GM23248 (cell line): ENCODE measurements at regions not wholly inside any gene's neighbourhood (a gene's known extent, or its start where the extent isn't known, plus 50 kb on each side); places are given as distances from the start of the nearest gene placed in this dataset.

ENCODE experiments used
- DNase-seq: peaks from one replicate; pipeline ENCODE4 v3.0.0-alpha.2; 2015
- H2AFZ ChIP-seq: fragments of 200-600 bp; sonication (generic); 2 replicates; pipeline ENCODE4 v1.6.1; 2016; ENCODE audit warnings: antibody characterized with exemption
- H3F3A ChIP-seq: fragments of 200-600 bp; sonication (generic); 2 replicates; pipeline ENCODE4 v1.6.1; 2016; ENCODE audit warnings: mild to moderate bottlenecking, antibody characterized with exemption, mixed run types; ENCODE audit not compliant: insufficient read depth
- H3K27ac ChIP-seq: fragments of 200-600 bp; sonication (generic); 2 replicates; pipeline ENCODE4 v1.5.1; 2016; ENCODE audit warnings: mild to moderate bottlenecking
- H3K27me3 ChIP-seq: fragments of 200-600 bp; sonication (generic); replicated peaks from 2 replicates; pipeline ENCODE4 v1.6.1; 2016; ENCODE audit warnings: mild to moderate bottlenecking; ENCODE audit not compliant: insufficient read depth
- H3K36me3 ChIP-seq: fragments of 200-600 bp; sonication (generic); 2 replicates; pipeline ENCODE4 v1.6.1; 2016; ENCODE audit warnings: low read depth, mild to moderate bottlenecking
- H3K4me1 ChIP-seq: fragments of 200-600 bp; sonication (generic); 2 replicates; pipeline ENCODE4 v1.6.1; 2016; ENCODE audit warnings: mild to moderate bottlenecking; ENCODE audit not compliant: insufficient read depth
- H3K4me2 ChIP-seq: fragments of 200-600 bp; sonication (generic); one replicate; pipeline ENCODE4 v1.6.1; 2016; ENCODE audit warnings: mild to moderate bottlenecking; ENCODE audit not compliant: unreplicated experiment
- H3K4me3 ChIP-seq: fragments of 200-600 bp; sonication (generic); 2 replicates; pipeline ENCODE4 v1.5.1; 2016; ENCODE audit warnings: mild to moderate bottlenecking
- H3K79me2 ChIP-seq: fragments of 200-600 bp; sonication (generic); 2 replicates; pipeline ENCODE4 v1.6.1; 2016; ENCODE audit warnings: mild to moderate bottlenecking; ENCODE audit not compliant: insufficient read depth
- H3K9ac ChIP-seq: fragments of 200-600 bp; sonication (generic); 2 replicates; pipeline ENCODE4 v1.6.1; 2016; ENCODE audit warnings: mild to moderate bottlenecking
- H3K9me2 ChIP-seq: fragments of 200-600 bp; sonication (generic); 2 replicates; pipeline ENCODE4 v1.6.1; 2016; ENCODE audit warnings: mixed run types, mild to moderate bottlenecking, moderate library complexity; ENCODE audit not compliant: insufficient read depth
- H3K9me3 ChIP-seq: fragments of 200-600 bp; sonication (generic); one replicate; pipeline ENCODE4 v1.6.1; 2017; ENCODE audit warnings: low read depth
- H4K20me1 ChIP-seq: fragments of 200-600 bp; sonication (generic); 2 replicates; pipeline ENCODE4 v1.6.0; 2016; ENCODE audit not compliant: insufficient read depth
- EZH2 ChIP-seq: fragments of 200-600 bp; sonication (generic); IDR thresholded peaks from 2 replicates; pipeline ENCODE4 v1.6.1; 2018; ENCODE audit warnings: antibody characterized with exemption, mild to moderate bottlenecking; ENCODE audit not compliant: insufficient read depth, poor library complexity, severe bottlenecking
- EZH2phosphoT487 ChIP-seq: fragments of 200-600 bp; sonication (generic); IDR thresholded peaks from 2 replicates; pipeline ENCODE4 v1.6.1; 2018; ENCODE audit warnings: antibody characterized with exemption, moderate library complexity, mild to moderate bottlenecking, low read depth; ENCODE audit not compliant: insufficient read depth
- WGBS, 2 experiments: methylation state at CpG; one replicate each; pipeline ENCODE4 v1.1.6; 2015 to 2017; ENCODE audit warnings: low lambda C conversion rate in 2 of 2, low coverage in 1 of 2; ENCODE audit errors: missing lambda C conversion rate in 2 of 2; 5-methylcytosine and 5-hydroxymethylcytosine counted together
- in situ Hi-C: fragments of 300-500 bp; cut with MboI; formaldehyde crosslinking; loops from 2 replicates; pipeline ENCODE4 v1.15.0; 2020

GRCh38 chr18:24877546-24877945, 417.1 kb downstream of the HRH4 start:
- Histone ChIP-seq H2AFZ (no peak overlapping the region), H3K4me3 (no peak overlapping the region), H3K27me3 (0 out of 2 replicates have a peak, but pooled peaks cover 11% of the 10 kb centered on the region), H4K20me1 (no peaks in the 10 kb centered on the region), H3K9me3 (no peaks in the 10 kb centered on the region), H3F3A (peaks cover 8% of the 10 kb centered on the region), H3K36me3 (no peaks in the 10 kb centered on the region), H3K27ac (no peak overlapping the region), H3K4me2 (no peak overlapping the region), H3K79me2 (no peaks in the 10 kb centered on the region), H3K9ac (no peak overlapping the region), H3K4me1 (peaks cover 17% of the 10 kb centered on the region), H3K9me2 (no peaks in the 10 kb centered on the region)
- in situ Hi-C loops, result loop anchor here (10.0 to 25.0 kb wide), 2 partner anchors 477 to 1010 kb away; partner anchors contain the start of gene ZNF521
- no peak for DNase-seq
- TF ChIP-seq EZH2phosphoT487 (no peak), EZH2 (no peak)
- 80 to 83% methylated on average over 6 of the region's 6 CpGs for WGBS, 2 experiments

- TF ChIP-seq EZH2 (no peak), EZH2phosphoT487 (no peak)
- 6 to 7% methylated on average over 4 of the region's 4 CpGs for WGBS, 2 experiments
- H3K27ac ChIP-seq, result no peak overlapping the region
- H4K20me1 ChIP-seq, result no peaks in the 10 kb centered on the region
- H3K4me3 ChIP-seq, result no peak overlapping the region
- in situ Hi-C loops, result loop anchor here (10.0 to 25.0 kb wide), 2 partner anchors 477 to 1009 kb away; partner anchors contain the start of gene ZNF521
- no peaks in the 10 kb centered on the region for H3K79me2 ChIP-seq
- peaks cover 17% of the 10 kb centered on the region for H3K4me1 ChIP-seq
- no peaks in the 10 kb centered on the region for H3K9me3 ChIP-seq
- peaks cover 8% of the 10 kb centered on the region for H3F3A ChIP-seq
- H2AFZ ChIP-seq, result no peak overlapping the region
- no peak overlapping the region for H3K9ac ChIP-seq
- peak; percentile 69 for DNase-seq
- no peaks in the 10 kb centered on the region for H3K36me3 ChIP-seq
- H3K4me2 ChIP-seq, result no peak overlapping the region
- H3K9me2 ChIP-seq, result no peaks in the 10 kb centered on the region
- H3K27me3 ChIP-seq, result 0 out of 2 replicates have a peak, but pooled peaks cover 11% of the 10 kb centered on the region
Measured at GRCh38 chr18:24878289-24878688, 417.9 kb downstream of the HRH4 start.

GRCh38 chr18:24885276-24885675, 424.8 kb downstream of the HRH4 start:
- no peaks in the 10 kb centered on the region for H3K79me2 ChIP-seq
- WGBS, 2 experiments, result 62 to 66% methylated on average over 2 of the region's 2 CpGs
- DNase-seq, result no peak
- H3K4me1 ChIP-seq, result no peaks in the 10 kb centered on the region
- no peaks in the 10 kb centered on the region for H3F3A ChIP-seq
- no peak overlapping the region for H3K9ac ChIP-seq
- in situ Hi-C loops, result loop anchor here (25.0 kb wide), 1 partner anchor 1002 kb away; no protein-coding TSS in a partner anchor
- no peak overlapping the region for H3K27ac ChIP-seq
- H3K9me3 ChIP-seq, result no peaks in the 10 kb centered on the region
- no peaks in the 10 kb centered on the region for H4K20me1 ChIP-seq
- no peak for TF ChIP-seq EZH2phosphoT487
- no peak for TF ChIP-seq EZH2
- H2AFZ ChIP-seq, result no peak overlapping the region
- no peaks in the 10 kb centered on the region for H3K9me2 ChIP-seq
- H3K4me2 ChIP-seq, result no peak overlapping the region
- H3K36me3 ChIP-seq, result no peaks in the 10 kb centered on the region
- no peak overlapping the region for H3K4me3 ChIP-seq
- 0 out of 2 replicates have a peak, but pooled peaks cover 6% of the 10 kb centered on the region for H3K27me3 ChIP-seq

- no peak overlapping the region for H3K4me3 ChIP-seq
- H3K9me3 ChIP-seq, result no peaks in the 10 kb centered on the region
- H3K9ac ChIP-seq, result no peak overlapping the region
- H3K36me3 ChIP-seq, result no peaks in the 10 kb centered on the region
- H4K20me1 ChIP-seq, result no peaks in the 10 kb centered on the region
- H3F3A ChIP-seq, result no peaks in the 10 kb centered on the region
- no peak overlapping the region for H3K4me2 ChIP-seq
- H3K27me3 ChIP-seq, result peaks cover 5% of the 10 kb centered on the region; the same call in 1 of the 2 replicates
- no peak overlapping the region for H3K27ac ChIP-seq
- no peaks in the 10 kb centered on the region for H3K4me1 ChIP-seq
- DNase-seq, result no peak
- no peak for TF ChIP-seq EZH2phosphoT487
- TF ChIP-seq EZH2, result no peak
- H3K79me2 ChIP-seq, result no peaks in the 10 kb centered on the region
- no peak overlapping the region for H2AFZ ChIP-seq
- in situ Hi-C loops, result loop anchor here (25.0 kb wide), 1 partner anchor 992 kb away; no protein-coding TSS in a partner anchor
- WGBS, 2 experiments, result 48 to 52% methylated on average over 2 of the region's 2 CpGs
- H3K9me2 ChIP-seq, result no peaks in the 10 kb centered on the region
Measured at GRCh38 chr18:24894880-24895279, 434.4 kb downstream of the HRH4 start.

- WGBS, 2 experiments, result 86 to 88% methylated on average over 1 of the region's 1 CpG
- H4K20me1 ChIP-seq, result no peaks in the 10 kb centered on the region
- in situ Hi-C loops, result loop anchor here (25.0 kb wide), 1 partner anchor 990 kb away; no protein-coding TSS in a partner anchor
- H3K27me3 ChIP-seq, result peaks cover 5% of the 10 kb centered on the region; the same call in 1 of the 2 replicates
- H3K4me3 ChIP-seq, result no peak overlapping the region
- no peaks in the 10 kb centered on the region for H3K4me1 ChIP-seq
- no peak overlapping the region for H3K9ac ChIP-seq
- H3K36me3 ChIP-seq, result no peaks in the 10 kb centered on the region
- H3F3A ChIP-seq, result no peaks in the 10 kb centered on the region
- H3K27ac ChIP-seq, result no peak overlapping the region
- H3K9me2 ChIP-seq, result no peaks in the 10 kb centered on the region
- H3K9me3 ChIP-seq, result no peaks in the 10 kb centered on the region
- TF ChIP-seq EZH2 (no peak), EZH2phosphoT487 (no peak)
- no peak overlapping the region for H2AFZ ChIP-seq
- no peak overlapping the region for H3K4me2 ChIP-seq
- H3K79me2 ChIP-seq, result no peaks in the 10 kb centered on the region
- DNase-seq, result no peak
Measured at GRCh38 chr18:24897461-24897860, 437.0 kb downstream of the HRH4 start.
